NOMO-1 (cell line): ENCODE measurements at regions not wholly inside any gene's neighbourhood (a gene's known extent, or its start where the extent isn't known, plus 50 kb on each side); places are given as distances from the start of the nearest gene placed in this dataset.

Experiments
- DNase-seq, 2 experiments: peaks; one replicate each; lab custom pipeline; 2025; ENCODE audit not compliant: unreplicated experiment in 2 of 2; lab: John Stamatoyannopoulos, UW

DNA sequence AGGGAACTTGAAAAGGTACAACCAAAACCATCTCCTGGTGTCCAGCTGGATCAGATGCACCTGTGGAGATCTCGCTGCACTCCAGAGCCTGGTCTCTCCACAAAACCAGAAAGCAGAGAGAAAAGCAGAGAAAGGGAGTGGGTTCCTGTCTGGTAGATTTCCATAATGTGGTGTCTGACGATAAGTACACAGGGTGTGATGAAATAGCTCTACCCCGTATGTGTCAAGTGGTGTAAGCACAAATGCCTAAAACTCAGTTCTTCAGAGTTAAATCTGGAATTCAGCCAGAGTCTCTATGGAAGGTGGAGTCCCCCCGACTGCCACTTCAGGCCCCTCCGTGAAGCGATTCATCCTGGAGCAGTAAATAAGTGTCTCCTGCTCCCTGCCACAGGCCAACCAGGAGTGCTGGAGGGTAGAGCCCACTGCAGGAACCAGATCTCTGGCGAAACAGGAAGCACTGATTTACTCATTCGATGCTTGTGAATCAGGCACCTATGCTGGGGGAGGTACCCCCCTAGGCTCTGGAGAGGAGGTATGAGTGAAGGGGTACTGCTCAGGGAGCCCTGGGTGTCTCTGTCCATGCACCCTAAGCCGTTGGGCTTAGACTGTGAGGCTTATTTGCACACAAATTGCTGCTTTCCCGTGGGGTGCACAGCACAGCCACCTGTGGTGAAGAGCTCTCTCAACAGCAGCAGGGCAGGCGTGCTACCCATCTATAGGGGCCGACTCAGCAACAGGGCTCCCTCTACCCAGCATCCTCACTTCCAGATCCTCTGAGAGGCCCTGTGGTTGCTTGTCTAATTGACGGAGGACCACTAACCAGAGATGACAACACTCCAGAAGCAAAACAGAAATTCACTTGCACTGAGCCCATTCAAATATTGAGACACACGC lies 97.1 kb upstream of the MYOCD start:
- no peak for DNase-seq

DNA sequence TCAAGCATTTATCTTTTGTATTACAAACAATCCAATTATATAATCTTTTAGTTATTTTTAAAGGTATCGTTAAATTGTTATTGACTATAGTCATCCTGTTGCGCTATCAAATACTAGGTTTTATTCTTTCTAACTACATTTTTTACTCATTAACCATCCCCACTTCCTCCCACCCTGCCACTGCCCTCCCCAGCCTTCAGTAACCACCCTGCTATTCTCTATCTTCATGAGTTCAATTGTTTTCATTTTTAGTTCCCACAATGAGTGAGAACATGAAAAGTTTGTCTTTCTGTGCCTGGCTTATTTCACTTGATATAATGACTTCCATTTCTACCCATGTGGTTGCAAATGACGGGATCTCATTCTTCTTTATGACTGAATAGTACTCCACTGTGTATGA lies 94.1 kb upstream of the MYOCD start:
- no peak for DNase-seq

- no peak for DNase-seq
These were observed 91.2 kb upstream of the MYOCD start for GRCh38 chr17:12574525-12574924.

- no peak for DNase-seq
These were observed 90.0 kb upstream of the MYOCD start for GRCh38 chr17:12575641-12576040.

DNA sequence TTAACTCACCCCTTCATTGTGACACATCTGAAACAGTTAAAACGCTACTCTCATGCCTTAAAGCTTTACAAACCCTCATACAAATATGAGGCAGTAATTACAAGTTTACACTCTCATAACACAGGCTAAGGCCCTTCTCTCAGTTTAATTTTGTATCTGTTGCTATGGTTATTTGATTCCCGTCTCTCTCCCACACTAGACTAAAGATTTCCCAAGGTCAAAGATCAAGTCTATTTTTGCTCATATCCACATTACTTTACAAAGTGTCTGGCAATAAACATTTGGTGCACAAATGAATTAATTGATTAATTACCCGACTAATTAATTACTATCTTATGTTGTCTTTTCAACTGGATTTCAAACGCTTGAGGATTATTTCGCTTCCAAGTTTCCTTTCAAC lies 86.4 kb upstream of the MYOCD start:
- DNase-seq: no peak

- no peak for DNase-seq
These were observed 85.0 kb upstream of the MYOCD start for GRCh38 chr17:12580640-12581039.

DNA sequence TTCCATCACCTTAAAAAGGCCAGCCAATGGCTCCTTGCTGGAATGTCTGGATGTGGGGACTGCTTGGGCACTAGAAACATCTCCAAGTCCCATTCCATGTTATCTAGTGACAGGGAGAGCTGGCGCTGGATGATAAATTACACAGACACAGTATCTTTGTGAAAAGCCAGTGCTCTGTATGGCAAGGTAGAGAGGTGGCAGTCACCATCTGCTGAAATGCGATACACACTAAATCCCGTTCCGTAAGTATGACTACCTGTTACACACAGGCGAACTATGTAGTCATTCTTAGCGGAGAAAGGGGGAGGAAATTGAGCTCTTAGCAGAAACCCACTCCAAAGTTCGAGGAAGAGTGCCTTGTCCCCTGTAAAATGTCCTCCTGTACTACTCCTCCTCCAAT lies 81.0 kb upstream of the MYOCD start:
- no peak for DNase-seq

DNA sequence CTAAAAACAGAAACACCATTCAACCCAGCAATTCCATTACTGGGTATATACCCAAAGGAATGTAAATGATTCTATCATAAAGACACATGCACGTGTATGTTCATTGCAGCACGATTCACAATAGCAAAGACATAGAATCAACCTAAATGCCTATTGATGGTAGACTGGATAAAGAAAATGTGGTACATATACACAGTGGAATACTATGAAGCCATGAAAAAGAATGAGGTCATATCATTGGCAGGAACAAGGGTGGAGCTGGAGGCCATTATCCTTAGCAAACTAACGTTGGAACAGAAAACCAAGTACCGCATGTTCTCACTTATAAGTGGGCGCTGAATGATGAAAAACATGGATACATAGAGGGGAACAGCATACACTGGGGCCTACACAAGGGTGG lies 77.2 kb upstream of the MYOCD start:
- DNase-seq: no peak

GRCh38 chr17:12590417-12590816 lies 75.3 kb upstream of the MYOCD start:
- no peak for DNase-seq

DNA sequence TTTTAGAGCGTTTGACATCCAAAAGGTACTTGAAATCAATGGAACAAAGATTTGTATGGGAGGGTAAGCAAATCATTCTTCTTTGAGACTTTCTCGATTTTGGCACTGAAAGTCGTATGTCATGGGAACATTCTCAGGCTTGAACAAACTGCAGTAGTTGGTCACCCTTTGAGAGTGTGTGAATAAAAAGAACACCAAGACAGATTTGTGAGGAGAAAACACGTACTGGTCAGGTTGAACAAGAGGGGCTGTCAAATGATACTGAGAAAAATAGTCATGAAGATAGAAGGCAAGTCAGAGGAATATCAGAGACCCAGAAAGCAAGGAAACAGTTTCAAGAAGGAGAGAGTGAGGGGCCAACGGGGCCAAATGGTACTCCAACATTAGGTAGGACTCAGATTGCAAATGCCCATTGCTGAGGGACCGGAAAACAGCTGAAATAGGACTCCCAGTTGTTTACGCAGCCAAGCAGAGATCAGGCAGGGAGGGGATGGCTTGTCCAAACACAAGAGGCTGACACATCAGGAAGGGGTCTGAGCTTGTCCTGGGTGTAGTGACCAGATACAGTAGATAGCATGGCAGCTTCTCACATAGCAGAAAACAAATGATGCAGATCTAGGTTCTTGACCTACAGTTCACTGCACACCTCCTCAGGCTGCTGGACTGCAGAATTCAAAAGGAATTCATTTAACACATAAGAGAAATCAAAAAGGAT lies 74.5 kb upstream of the MYOCD start:
- DNase-seq: no peak

- DNase-seq: no peak
These were observed 72.7 kb upstream of the MYOCD start for GRCh38 chr17:12592941-12593340.

- DNase-seq: no peak
These were observed 68.7 kb upstream of the MYOCD start for GRCh38 chr17:12596961-12597360.

GRCh38 chr17:12597895-12598294 lies 67.8 kb upstream of the MYOCD start:
- DNase-seq: no peak

DNA sequence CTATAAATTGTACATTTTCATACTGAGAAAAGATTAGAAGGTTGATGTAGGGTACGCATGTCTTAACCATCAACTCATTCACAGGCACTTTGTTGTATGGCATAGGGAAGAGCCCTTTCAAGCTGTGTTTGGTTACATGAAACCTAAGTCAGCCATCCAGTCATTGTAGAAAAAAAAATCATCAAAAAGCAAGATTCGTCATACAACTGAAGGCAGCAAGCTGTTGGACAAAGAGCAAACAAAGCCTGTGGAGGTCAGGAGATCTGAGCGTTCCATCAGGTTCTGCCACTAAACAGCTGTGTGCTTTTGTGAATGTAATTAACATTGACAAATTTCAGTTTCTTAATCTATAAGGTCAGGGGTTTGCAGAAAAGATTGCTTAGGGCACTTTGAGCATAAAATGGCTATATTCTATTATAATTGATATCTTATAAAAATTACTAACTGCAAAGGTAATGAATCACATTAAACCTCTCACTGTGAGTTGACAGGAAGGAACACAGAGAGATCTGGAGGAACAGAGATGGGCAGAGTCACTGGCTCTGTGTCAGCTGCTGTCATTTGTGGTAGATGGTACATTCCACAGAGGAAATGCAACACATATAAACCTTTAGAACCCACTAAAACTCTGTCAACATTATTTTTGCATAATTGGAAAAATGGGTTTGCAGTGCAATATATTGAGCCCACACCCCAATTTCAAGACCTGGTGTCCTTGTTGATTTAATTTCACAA lies 66.3 kb upstream of the MYOCD start:
- no peak for DNase-seq

- no peak for DNase-seq
These were observed 65.3 kb upstream of the MYOCD start for GRCh38 chr17:12600349-12600748.

DNA sequence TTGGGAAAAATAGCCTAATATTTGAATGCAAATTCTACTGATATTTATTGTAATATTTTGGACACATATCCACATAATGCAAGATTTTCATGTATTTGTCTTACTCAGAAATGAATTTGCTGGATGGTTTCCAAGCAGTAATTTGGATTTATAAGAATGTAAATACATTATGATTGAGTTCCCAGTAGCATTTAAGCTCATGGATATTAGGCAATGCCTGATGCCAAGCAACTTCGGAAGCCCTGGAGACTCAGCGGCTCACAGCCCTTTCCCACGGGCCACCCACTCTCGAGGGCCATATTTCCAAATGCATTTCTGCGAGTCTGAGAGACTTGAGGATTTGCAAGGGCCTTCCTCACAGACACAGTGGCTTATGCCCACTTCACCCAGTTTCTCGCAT lies 62.1 kb upstream of the MYOCD start:
- DNase-seq: no peak

- DNase-seq: no peak
These were observed 60.5 kb upstream of the MYOCD start for GRCh38 chr17:12605222-12605621.

GRCh38 chr17:12613566-12613965 lies 52.1 kb upstream of the MYOCD start:
- no peak for DNase-seq
